ENCODE measurements at regions not wholly inside any gene's neighbourhood (a gene's known extent, or its start where the extent isn't known, plus 50 kb on each side); places are given as distances from the start of the nearest gene placed in this dataset.

GRCh38 chr4:96835991-96836390 lies 996.1 kb downstream of the PDHA2 start:
- no peak for DNase-seq (ENCODE audit: extremely low read depth, insufficient read length)
- H3K27me3 ChIP-seq (replicated peaks; ENCODE audit: control insufficient read depth, insufficient read depth, low read length) = no peaks in the 10 kb centered on the region
- no peak overlapping the region for H3K4me3 ChIP-seq (replicated peaks; ENCODE audit: low read depth, low read length)
- TF ChIP-seq, protein P1, sequence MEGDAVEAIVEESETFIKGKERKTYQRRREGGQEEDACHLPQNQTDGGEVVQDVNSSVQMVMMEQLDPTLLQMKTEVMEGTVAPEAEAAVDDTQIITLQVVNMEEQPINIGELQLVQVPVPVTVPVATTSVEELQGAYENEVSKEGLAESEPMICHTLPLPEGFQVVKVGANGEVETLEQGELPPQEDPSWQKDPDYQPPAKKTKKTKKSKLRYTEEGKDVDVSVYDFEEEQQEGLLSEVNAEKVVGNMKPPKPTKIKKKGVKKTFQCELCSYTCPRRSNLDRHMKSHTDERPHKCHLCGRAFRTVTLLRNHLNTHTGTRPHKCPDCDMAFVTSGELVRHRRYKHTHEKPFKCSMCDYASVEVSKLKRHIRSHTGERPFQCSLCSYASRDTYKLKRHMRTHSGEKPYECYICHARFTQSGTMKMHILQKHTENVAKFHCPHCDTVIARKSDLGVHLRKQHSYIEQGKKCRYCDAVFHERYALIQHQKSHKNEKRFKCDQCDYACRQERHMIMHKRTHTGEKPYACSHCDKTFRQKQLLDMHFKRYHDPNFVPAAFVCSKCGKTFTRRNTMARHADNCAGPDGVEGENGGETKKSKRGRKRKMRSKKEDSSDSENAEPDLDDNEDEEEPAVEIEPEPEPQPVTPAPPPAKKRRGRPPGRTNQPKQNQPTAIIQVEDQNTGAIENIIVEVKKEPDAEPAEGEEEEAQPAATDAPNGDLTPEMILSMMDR (IDR thresholded peaks at IDR 0.05; ENCODE audit: insufficient read depth, low read length, poor library complexity, severe bottlenecking) = no peak
- H3K36me3 ChIP-seq (ENCODE audit: control insufficient read depth, insufficient read depth, low read length) = no peaks in the 10 kb centered on the region

GRCh38 chr4:96839441-96839840 lies 999.5 kb downstream of the PDHA2 start:
- H3K27me3 ChIP-seq (replicated peaks; ENCODE audit: control insufficient read depth, insufficient read depth, low read length) = no peaks in the 10 kb centered on the region
- DNase-seq (ENCODE audit: extremely low read depth, insufficient read length) = no peak
- no peaks in the 10 kb centered on the region for H3K36me3 ChIP-seq (ENCODE audit: control insufficient read depth, insufficient read depth, low read length)
- TF ChIP-seq, protein P1 (IDR thresholded peaks at IDR 0.05; ENCODE audit: insufficient read depth, low read length, poor library complexity, severe bottlenecking) = no peak
- no peak overlapping the region for H3K4me3 ChIP-seq (replicated peaks; ENCODE audit: low read depth, low read length)

GRCh38 chr4:96841801-96842200 lies 1001.9 kb downstream of the PDHA2 start:
- Histone ChIP-seq H3K4me3 (replicated peaks; ENCODE audit: low read depth, low read length) (no peak overlapping the region), H3K36me3 (ENCODE audit: control insufficient read depth, insufficient read depth, low read length) (no peaks in the 10 kb centered on the region), H3K27me3 (replicated peaks; ENCODE audit: control insufficient read depth, insufficient read depth, low read length) (no peaks in the 10 kb centered on the region)
- TF ChIP-seq, protein P1 (IDR thresholded peaks at IDR 0.05; ENCODE audit: insufficient read depth, low read length, poor library complexity, severe bottlenecking) = no peak
- no peak for DNase-seq (ENCODE audit: extremely low read depth, insufficient read length)

DNA sequence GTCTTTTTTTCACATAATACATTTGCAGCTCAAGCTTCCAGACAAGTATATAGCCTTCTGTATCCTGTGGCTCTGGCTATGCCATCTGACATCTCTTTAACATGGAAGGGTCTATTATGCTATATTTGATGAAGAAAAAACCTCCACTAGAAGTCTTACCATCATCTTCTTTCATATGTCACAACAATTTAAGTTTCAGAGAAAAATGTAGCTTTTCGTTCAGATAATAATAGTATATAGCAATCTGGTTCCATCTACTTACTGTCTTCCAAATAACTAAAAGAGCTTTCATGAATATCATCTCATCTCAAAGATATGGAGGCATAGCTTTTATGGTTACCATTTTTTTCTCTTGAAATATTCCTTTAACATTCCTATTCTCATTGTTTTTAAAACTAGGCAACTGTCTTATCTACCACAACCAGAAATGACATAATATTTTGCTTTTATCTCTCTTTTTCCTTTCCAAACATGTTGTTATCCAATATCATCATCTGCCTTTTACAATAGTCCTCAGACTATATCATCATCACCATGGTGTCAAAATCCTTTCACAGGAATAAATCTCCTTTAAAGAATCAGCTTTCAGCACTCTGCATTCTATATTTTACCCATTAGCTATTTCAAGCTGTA lies 1005.1 kb downstream of the PDHA2 start:
- Histone ChIP-seq H3K36me3 (ENCODE audit: control insufficient read depth, insufficient read depth, low read length) (no peaks in the 10 kb centered on the region), H3K27me3 (replicated peaks; ENCODE audit: control insufficient read depth, insufficient read depth, low read length) (no peaks in the 10 kb centered on the region), H3K4me3 (replicated peaks; ENCODE audit: low read depth, low read length) (no peak overlapping the region)
- TF ChIP-seq, protein P1 (IDR thresholded peaks at IDR 0.05; ENCODE audit: insufficient read depth, low read length, poor library complexity, severe bottlenecking) = no peak
- no peak for DNase-seq (ENCODE audit: extremely low read depth, insufficient read length)

DNA sequence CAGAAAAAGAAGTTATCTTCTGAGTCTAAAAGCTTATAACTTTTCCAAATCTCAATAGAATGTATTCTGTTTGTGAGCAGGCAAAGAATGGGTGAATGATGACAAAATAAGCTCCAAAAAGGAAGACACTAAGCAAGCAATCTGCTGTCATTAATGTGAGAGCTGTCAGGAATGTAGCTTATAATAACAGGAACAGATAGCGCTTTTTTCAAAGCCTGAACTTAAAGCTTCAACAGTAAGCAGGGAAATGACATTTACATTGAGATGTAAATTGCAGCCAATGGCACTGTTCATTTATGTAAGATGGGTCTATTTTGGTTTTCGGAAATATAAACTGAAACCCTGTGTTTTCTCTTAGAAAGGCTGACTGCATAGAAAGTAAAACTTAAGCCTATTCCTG lies 1005.9 kb downstream of the PDHA2 start:
- no peaks in the 10 kb centered on the region for H3K36me3 ChIP-seq (ENCODE audit: control insufficient read depth, insufficient read depth, low read length)
- H3K4me3 ChIP-seq (replicated peaks; ENCODE audit: low read depth, low read length) = no peak overlapping the region
- TF ChIP-seq, protein P1 (IDR thresholded peaks at IDR 0.05; ENCODE audit: insufficient read depth, low read length, poor library complexity, severe bottlenecking) = no peak
- no peaks in the 10 kb centered on the region for H3K27me3 ChIP-seq (replicated peaks; ENCODE audit: control insufficient read depth, insufficient read depth, low read length)
- no peak for DNase-seq (ENCODE audit: extremely low read depth, insufficient read length)

GRCh38 chr4:96874657-96875056 lies 1034.8 kb downstream of the PDHA2 start:
- no peak overlapping the region for H3K4me3 ChIP-seq (replicated peaks; ENCODE audit: low read depth, low read length)
- TF ChIP-seq, protein P1 (IDR thresholded peaks at IDR 0.05; ENCODE audit: insufficient read depth, low read length, poor library complexity, severe bottlenecking) = no peak

More at GRCh38 chr4:96874657-96875056, 1034.8 kb downstream of the PDHA2 start:
- no peaks in the 10 kb centered on the region for H3K27me3 ChIP-seq (replicated peaks; ENCODE audit: control insufficient read depth, insufficient read depth, low read length)
- no peak for DNase-seq (ENCODE audit: extremely low read depth, insufficient read length)
- no peaks in the 10 kb centered on the region for H3K36me3 ChIP-seq (ENCODE audit: control insufficient read depth, insufficient read depth, low read length)

Measured in GM06990 (cell line).